H9 (cell line): ENCODE measurements at regions not wholly inside any gene's neighbourhood (a gene's known extent, or its start where the extent isn't known, plus 50 kb on each side); places are given as distances from the start of the nearest gene placed in this dataset.

ENCODE experiments used
- DNase-seq: peaks from one replicate; pipeline ENCODE4 v3.0.0-alpha.2; 2017
- H2AFZ ChIP-seq: one replicate; pipeline ENCODE4 v1.6.1; 2013; ENCODE audit warnings: mild to moderate bottlenecking, low read length, control low read depth, moderate library complexity
- H2AK5ac ChIP-seq: 2 replicates; pipeline ENCODE4 v1.6.1; 2013; ENCODE audit warnings: low read length, control low read depth, mixed read lengths; ENCODE audit not compliant: insufficient read length
- H2BK120ac ChIP-seq: one replicate; pipeline ENCODE4 v1.6.1; 2013; ENCODE audit warnings: low read depth, mild to moderate bottlenecking, low read length, control low read depth, inconsistent platforms; ENCODE audit not compliant: poor library complexity, severe bottlenecking
- H2BK12ac ChIP-seq: 2 replicates; pipeline ENCODE4 v1.6.1; 2013; ENCODE audit warnings: low read length, control low read depth, mixed read lengths, low read depth; ENCODE audit not compliant: insufficient read length
- H2BK15ac ChIP-seq: 2 replicates; pipeline ENCODE4 v1.6.1; 2013; ENCODE audit warnings: low read depth, low read length, control low read depth
- H2BK20ac ChIP-seq: one replicate; pipeline ENCODE4 v1.6.1; 2013; ENCODE audit warnings: low read depth, mild to moderate bottlenecking, low read length, control low read depth, inconsistent platforms; ENCODE audit not compliant: poor library complexity, severe bottlenecking
- H2BK5ac ChIP-seq: 2 replicates; pipeline ENCODE4 v1.6.1; 2013; ENCODE audit warnings: low read length, control low read depth, mixed read lengths; ENCODE audit not compliant: insufficient read length
- H3K14ac ChIP-seq: 2 replicates; pipeline ENCODE4 v1.6.1; 2013; ENCODE audit warnings: low read length, control low read depth; ENCODE audit not compliant: insufficient read depth
- H3K18ac ChIP-seq: 2 replicates; pipeline ENCODE4 v1.6.1; 2013; ENCODE audit warnings: low read depth, mild to moderate bottlenecking, mixed read lengths, low read length, control low read depth; ENCODE audit not compliant: insufficient read length
- H3K23ac ChIP-seq: 2 replicates; pipeline ENCODE4 v1.6.1; 2013; ENCODE audit warnings: low read length, control low read depth, mixed read lengths, low read depth; ENCODE audit not compliant: insufficient read length
- H3K23me2 ChIP-seq: 2 replicates; pipeline ENCODE4 v1.6.1; 2013; ENCODE audit warnings: low read depth, mild to moderate bottlenecking, mixed read lengths, low read length, control low read depth; ENCODE audit not compliant: insufficient read length, poor library complexity, severe bottlenecking
- H3K27ac ChIP-seq: 2 replicates; pipeline ENCODE4 v1.5.1; 2013; ENCODE audit warnings: low read length, control low read depth, mixed read lengths, low read depth; ENCODE audit not compliant: insufficient read length
- H3K27me3 ChIP-seq: 2 replicates; pipeline ENCODE4 v1.6.1; 2013; ENCODE audit warnings: low read length, control low read depth, inconsistent platforms; ENCODE audit not compliant: insufficient read depth
- H3K4ac ChIP-seq: 2 replicates; pipeline ENCODE4 v1.6.1; 2013; ENCODE audit warnings: low read depth, mild to moderate bottlenecking, control low read depth, inconsistent platforms, low read length, moderate library complexity
- H3K4me1 ChIP-seq: 2 replicates; pipeline ENCODE4 v1.6.1; 2013; ENCODE audit warnings: low read length, control low read depth, inconsistent platforms; ENCODE audit not compliant: insufficient read depth
- H3K4me2 ChIP-seq: 2 replicates; pipeline ENCODE4 v1.6.1; 2013; ENCODE audit warnings: low read length, control low read depth, mixed read lengths; ENCODE audit not compliant: insufficient read length, insufficient read depth
- H3K56ac ChIP-seq: 2 replicates; pipeline ENCODE4 v1.6.1; 2013; ENCODE audit warnings: low read depth, mild to moderate bottlenecking, mixed read lengths, low read length, control low read depth; ENCODE audit not compliant: insufficient read length
- H3K79me1 ChIP-seq: 2 replicates; pipeline ENCODE4 v1.6.1; 2013; ENCODE audit warnings: low read depth, mild to moderate bottlenecking, moderate library complexity, low read length, control low read depth, inconsistent platforms; ENCODE audit not compliant: insufficient read depth, poor library complexity, severe bottlenecking
- H3K79me2 ChIP-seq: 2 replicates; pipeline ENCODE4 v1.6.1; 2013; ENCODE audit warnings: low read length, control low read depth, inconsistent platforms; ENCODE audit not compliant: insufficient read depth
- H3K9ac ChIP-seq: 2 replicates; pipeline ENCODE4 v1.6.1; 2013; ENCODE audit warnings: low read length, control low read depth, mixed read lengths; ENCODE audit not compliant: insufficient read length; ENCODE audit errors: extremely low read depth
- H3K9me3 ChIP-seq: one replicate; pipeline ENCODE4 v1.6.1; 2013; ENCODE audit warnings: low read depth, low read length, inconsistent platforms; ENCODE audit not compliant: control insufficient read depth
- H3T11ph ChIP-seq: one replicate; pipeline ENCODE4 v1.6.1; 2013; ENCODE audit warnings: mild to moderate bottlenecking, low read length, control low read depth, inconsistent platforms
- H4K20me1 ChIP-seq: one replicate; pipeline ENCODE4 v1.6.1; 2013; ENCODE audit not compliant: control insufficient read depth, insufficient read length, insufficient read depth
- H4K5ac ChIP-seq: 2 replicates; pipeline ENCODE4 v1.6.1; 2013; ENCODE audit warnings: low read depth, mild to moderate bottlenecking, mixed read lengths, low read length, control low read depth; ENCODE audit not compliant: insufficient read length
- H4K8ac ChIP-seq: replicated peaks from 2 replicates; pipeline ENCODE4 v1.6.1; 2013; ENCODE audit warnings: low read length, control low read depth, mixed read lengths, low read depth; ENCODE audit not compliant: insufficient read length
- H4K91ac ChIP-seq: 2 replicates; pipeline ENCODE4 v1.6.1; 2013; ENCODE audit warnings: low read depth, mild to moderate bottlenecking, moderate library complexity, mixed read lengths, low read length, control low read depth; ENCODE audit not compliant: insufficient read length
- H3K27ac Mint-ChIP-seq, 3 experiments: 2 replicates in 2 of 3; 3 replicates in 1 of 3; pipeline ENCODE4 v1.8.0; 2020 to 2021; ENCODE audit warnings: mixed read lengths in 3 of 3, mild to moderate bottlenecking in 1 of 3, moderate library complexity in 1 of 3
- H3K27me3 Mint-ChIP-seq: 2 replicates; pipeline ENCODE4 v1.8.0; 2021; ENCODE audit warnings: low read depth, mild to moderate bottlenecking, moderate library complexity, mixed read lengths
- H3K36me3 Mint-ChIP-seq, 3 experiments: 2 replicates in 2 of 3; 3 replicates in 1 of 3; pipeline ENCODE4 v1.8.0; 2020 to 2021; ENCODE audit warnings: low read depth in 3 of 3, mixed read lengths in 3 of 3; ENCODE audit not compliant: insufficient read depth in 1 of 3
- H3K4me1 Mint-ChIP-seq, 2 experiments: 2 replicates each; pipeline ENCODE4 v1.8.0; 2020; ENCODE audit warnings: mixed read lengths in 2 of 2
- H3K4me3 Mint-ChIP-seq, 2 experiments: 2 replicates in 1 of 2; 3 replicates in 1 of 2; pipeline ENCODE4 v1.8.0; 2020 to 2021; ENCODE audit warnings: mild to moderate bottlenecking in 2 of 2, mixed read lengths in 2 of 2, moderate library complexity in 1 of 2
- H3K9me3 Mint-ChIP-seq, 2 experiments: 2 replicates in 1 of 2; 3 replicates in 1 of 2; pipeline ENCODE4 v1.8.0; 2020; ENCODE audit warnings: mild to moderate bottlenecking in 2 of 2, mixed read lengths in 2 of 2, moderate library complexity in 1 of 2
- WGBS: extraction: QIAGEN DNeasy Blood & Tissue Kit; methylation state at CpG from one replicate; pipeline ENCODE4 v1.1.7; 2013; ENCODE audit warnings: missing lambda C conversion rate, low lambda C conversion rate, mixed read lengths; ENCODE audit not compliant: insufficient read length; ENCODE audit errors: extremely low coverage; 5-methylcytosine and 5-hydroxymethylcytosine counted together
- TF ChIP-seq, protein P1 (sequence below): fragments of 200-600 bp; sonication (generic); conservative IDR thresholded peaks from 3 replicates; pipeline ENCODE4 v1.8.0; 2021; ENCODE audit warnings: antibody characterized with exemption, mild to moderate bottlenecking

DNA sequence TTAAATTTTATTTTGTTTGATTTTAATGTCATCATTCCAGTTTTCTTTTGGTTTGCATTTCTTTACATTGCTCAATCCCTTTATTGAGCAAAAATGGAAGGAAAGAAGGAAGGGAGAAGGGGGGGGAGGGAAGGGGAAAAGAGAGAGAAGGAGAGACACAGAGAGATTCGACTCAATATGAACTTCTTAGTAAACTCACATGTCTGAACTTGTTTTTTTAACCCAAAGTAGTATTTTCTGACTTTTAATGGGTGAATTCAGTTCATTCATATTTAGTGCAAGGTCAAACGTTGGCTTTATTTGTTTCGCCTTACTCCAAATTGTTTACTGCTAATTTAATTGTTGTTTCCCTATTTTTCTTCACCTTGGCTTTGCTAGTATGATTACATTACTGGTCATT, 278.6 kb downstream of the COL12A1 start:
- Mint-ChIP-seq H3K27ac (no peak overlapping the region), H3K27me3 (no peaks in the 10 kb centered on the region), H3K36me3 (no peaks in the 10 kb centered on the region), H3K9me3 (no peaks in the 10 kb centered on the region), H3K4me3 (no peak overlapping the region), H3K4me1 (peaks cover under 1 to 4% of the 10 kb centered on the region in 2 experiments; a peak in 3 of 4 replicates)
- Histone ChIP-seq H2AK5ac (no peak overlapping the region), H3K23me2 (no peaks in the 10 kb centered on the region), H3K9me3 (no peaks in the 10 kb centered on the region), H2BK120ac (no peak overlapping the region), H2BK12ac (no peak overlapping the region), H2BK15ac (no peak overlapping the region), H3K23ac (no peak overlapping the region), H3K56ac (no peak overlapping the region), H3K27me3 (no peaks in the 10 kb centered on the region), H3T11ph (no peak overlapping the region), H3K4me1 (no peaks in the 10 kb centered on the region; the same call in 1 of the 2 replicates), H4K5ac (no peak overlapping the region), H3K79me2 (no peaks in the 10 kb centered on the region), H2BK5ac (no peak overlapping the region), H4K20me1 (no peaks in the 10 kb centered on the region), H3K18ac (no peak overlapping the region), H3K4me2 (no peak overlapping the region), H4K8ac (no peak overlapping the region), H3K9ac (no peak overlapping the region), H2BK20ac (no peak overlapping the region), H3K79me1 (no peaks in the 10 kb centered on the region), H3K27ac (no peak overlapping the region), H2AFZ (no peak overlapping the region), H3K14ac (no peak overlapping the region), H4K91ac (no peak overlapping the region), H3K4ac (no peak overlapping the region)
- no CpG with 5 or more reads among the region's 3 CpGs for WGBS
- TF ChIP-seq, protein P1, sequence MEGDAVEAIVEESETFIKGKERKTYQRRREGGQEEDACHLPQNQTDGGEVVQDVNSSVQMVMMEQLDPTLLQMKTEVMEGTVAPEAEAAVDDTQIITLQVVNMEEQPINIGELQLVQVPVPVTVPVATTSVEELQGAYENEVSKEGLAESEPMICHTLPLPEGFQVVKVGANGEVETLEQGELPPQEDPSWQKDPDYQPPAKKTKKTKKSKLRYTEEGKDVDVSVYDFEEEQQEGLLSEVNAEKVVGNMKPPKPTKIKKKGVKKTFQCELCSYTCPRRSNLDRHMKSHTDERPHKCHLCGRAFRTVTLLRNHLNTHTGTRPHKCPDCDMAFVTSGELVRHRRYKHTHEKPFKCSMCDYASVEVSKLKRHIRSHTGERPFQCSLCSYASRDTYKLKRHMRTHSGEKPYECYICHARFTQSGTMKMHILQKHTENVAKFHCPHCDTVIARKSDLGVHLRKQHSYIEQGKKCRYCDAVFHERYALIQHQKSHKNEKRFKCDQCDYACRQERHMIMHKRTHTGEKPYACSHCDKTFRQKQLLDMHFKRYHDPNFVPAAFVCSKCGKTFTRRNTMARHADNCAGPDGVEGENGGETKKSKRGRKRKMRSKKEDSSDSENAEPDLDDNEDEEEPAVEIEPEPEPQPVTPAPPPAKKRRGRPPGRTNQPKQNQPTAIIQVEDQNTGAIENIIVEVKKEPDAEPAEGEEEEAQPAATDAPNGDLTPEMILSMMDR: no peak
- DNase-seq: no peak
